ELF-1 (cell line): ENCODE measurements at regions not wholly inside any gene's neighbourhood (a gene's known extent, or its start where the extent isn't known, plus 50 kb on each side); places are given as distances from the start of the nearest gene placed in this dataset.

Experiments used
- DNase-seq: peaks from one replicate; pipeline ENCODE4 v3.0.0-alpha.2; 2016; ENCODE audit warnings: low read depth, low spot score

DNA sequence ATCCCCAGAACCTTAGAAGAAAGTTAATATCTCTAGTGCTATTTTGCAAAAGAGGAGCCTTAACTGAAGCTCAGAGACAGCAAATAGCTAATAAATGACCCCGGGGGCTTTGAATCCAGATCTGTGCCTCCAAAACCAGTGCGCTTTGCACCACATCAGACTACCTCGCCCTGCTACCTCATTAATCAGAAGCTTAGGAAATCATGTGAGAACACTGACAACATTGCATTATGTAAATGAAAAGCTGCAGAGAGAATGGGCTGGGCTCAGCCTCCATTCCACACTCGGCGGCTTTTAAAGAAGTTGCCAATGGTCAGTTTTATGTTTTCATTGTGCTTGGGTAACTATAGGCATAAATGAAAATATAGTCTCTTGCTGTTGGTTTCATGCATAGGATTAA is 54.0 kb upstream of the STMND1 start:
- DNase-seq, result no peak

DNA sequence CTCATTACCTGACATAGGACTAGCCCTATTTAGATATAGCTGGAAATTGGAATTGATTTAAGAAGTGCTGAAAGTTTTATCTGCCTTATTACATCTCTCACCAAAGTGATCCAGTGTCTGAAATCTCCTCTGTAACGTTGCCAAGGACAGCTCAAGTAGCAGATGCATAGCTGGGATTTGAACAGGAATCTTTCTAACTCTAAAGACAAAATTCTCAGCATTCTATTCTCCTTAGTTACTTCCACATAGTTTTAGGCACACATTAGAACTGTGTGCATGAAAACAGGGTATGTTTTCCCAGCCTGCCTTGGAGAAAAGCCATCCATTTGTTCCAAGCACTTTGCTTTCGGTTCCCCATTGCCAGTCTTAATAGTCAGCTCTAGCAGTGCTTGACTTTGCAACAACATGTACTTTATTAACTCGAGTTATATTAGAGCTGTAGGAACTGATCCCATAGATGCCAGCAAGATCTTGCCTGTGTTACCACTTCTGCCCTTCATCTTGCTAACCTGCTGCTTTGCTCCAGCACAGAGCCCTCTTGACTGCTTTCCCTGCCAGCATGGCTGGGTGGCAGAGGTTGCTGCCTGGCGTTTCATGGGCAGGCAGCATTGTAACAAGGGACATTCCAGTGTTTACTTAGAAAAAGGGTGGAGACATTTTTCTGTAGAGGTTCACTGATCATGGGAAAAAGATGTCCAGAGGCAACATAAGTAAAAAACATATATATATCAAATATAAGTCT is 56.1 kb upstream of the STMND1 start:
- no peak for DNase-seq

DNA sequence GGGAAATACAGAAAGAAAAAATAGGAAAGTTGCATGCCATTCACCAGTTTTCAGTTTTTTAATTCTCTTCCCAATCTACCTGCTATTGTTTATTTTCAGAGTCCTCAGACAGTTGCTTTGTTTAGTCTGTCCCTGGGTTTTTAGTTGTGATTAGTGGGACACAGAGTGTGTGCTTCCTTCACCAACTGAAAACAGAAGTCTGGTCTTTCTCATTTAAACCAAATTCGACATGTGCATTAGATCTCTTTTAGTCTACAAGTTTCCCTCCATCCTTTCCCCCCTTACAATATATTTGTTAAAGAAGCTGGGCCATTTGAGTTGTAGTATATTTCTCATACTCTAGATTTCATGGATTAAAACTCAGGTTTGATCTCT is 58.7 kb upstream of the STMND1 start:
- no peak for DNase-seq

DNA sequence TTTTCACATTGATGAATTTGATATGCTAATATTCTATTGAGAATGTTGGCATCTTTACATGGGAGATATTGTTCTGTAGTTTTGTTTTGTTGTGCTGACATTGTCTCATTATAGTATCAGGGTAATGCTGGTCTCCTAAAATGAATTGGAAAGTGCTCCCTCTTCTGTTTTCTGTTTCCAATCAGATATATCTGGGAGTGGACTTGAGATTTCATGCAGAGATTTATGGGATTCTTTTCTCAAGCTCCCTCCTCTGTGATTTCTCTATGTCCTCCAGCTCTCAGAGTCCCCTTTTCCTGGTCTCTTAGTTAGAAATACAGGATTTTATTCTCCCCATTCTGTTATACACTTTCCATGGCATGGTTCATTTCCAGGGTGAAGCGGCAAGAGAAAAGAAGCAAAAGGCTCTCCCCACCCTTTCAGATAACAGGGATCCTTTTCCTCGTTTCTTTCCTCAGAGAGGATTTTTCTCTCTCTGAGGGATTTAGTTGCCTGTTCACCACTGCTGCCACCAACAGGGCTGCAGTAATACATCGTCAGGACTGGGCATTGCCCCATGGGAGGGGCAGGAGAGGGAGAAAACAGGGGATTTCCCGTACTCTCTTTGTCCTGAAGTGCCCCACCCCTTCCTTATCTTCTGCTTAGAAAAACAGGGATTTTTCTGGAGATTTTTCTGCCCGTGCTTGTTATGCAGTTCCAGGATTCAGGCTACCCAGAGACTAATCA is 59.3 kb upstream of the STMND1 start:
- peak; percentile 50 for DNase-seq

DNA sequence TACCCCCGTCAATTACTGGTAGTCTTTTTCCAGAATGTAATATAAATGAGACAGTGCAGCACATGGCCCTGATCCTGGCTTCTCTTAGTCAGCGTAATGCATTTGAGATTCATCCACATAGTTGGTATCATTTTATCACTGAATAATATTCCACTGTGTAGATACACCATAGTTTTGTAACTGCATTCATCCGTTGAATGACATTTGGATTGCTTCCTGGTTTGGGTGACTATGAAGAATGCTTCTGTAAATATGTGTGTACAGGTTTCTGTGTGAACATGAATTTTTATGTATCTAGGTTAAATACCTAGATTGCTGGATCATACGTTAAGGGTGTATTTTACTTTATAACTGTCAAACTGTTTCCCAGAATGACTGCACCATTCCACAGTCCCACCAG is 62.6 kb upstream of the STMND1 start:
- DNase-seq, result no peak

DNA sequence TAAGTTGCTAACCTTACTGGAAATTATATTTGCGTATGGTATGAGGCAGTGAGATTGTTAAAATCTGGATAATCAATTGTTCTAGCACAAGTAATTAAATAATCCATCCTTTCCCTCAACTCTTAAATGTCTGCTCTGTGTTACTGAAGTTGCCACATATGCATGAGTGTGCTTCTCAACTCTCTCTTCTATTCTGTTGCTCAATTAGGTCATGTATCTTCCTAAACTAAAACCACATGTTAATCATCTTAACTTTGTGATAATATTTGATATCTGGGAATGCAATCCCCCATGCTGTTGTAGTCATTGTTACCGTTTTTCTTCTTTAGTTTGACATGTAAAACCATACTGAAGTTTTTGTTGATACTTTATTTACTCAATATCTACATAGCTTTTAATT is 63.5 kb upstream of the STMND1 start:
- no peak for DNase-seq

DNA sequence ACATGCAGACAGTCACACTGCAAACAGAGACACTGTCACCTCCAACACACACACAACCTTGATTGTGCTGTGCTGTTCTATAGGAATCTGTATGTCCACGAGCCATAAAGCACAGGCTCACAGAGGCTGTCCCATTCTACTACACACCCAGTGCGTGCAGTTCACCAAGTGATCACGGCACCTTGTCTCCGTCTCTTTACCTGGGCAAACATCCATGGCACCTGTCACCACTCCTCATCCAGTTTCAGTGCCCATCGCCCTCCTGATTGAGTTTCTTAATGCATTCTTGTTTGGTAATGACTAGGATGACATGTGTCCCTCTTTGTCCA is 65.8 kb upstream of the STMND1 start:
- DNase-seq, result no peak

DNA sequence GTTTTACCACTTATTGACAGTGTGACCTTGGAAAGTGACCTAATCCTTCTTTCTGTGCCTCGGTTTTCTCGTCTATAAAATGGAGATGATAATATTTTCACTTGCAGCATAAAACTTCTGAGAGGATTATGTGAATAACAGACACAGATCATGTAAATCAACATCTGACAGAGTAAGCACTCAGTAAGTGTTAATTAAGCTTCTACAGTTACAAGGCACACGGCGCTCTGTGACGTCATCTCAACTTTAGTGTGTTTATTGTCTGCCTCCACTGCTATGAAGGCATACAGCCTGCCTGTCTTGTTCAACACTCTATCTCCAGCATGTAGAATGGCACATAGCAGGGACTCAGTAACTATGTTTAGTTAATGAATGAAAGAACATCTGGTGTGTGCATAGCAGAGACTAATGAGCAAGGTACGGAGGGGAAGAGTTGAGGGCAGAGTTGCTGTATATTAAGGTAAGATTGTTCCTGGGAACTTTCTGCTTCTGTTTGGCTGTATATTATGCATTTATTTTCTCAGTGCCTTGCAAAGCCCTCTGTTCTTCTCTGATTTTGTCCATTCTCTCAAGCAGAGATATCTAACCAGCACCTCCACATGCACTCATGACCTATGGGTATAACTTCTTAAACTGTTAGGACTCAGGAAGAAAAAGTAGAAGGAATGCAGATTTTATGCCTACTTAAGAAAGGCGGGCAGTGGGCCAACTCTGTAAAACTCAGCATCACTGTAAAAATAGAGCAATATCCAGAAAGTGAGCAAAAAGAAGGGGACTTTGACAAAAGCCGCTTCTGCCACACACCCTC is 66.4 kb upstream of the STMND1 start:
- DNase-seq, result no peak

DNA sequence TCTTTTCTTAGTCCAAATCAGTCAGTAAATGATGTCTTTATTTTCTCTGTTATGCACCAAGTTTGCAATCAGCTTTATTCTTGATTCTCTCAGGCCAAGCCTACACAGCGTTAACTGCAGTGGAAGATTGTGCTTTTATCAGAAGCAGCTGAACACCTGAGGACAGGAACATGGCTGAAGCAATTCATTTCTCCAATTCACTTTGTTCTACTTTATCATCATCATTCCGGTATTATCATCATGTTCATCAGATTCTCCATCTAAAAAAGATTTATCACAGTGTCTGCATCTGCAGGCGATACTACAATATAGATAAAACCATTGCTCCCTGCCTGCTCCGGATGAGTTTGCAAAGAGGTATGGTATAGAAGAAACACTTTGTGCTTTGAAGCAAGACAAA is 68.1 kb upstream of the STMND1 start:
- no peak for DNase-seq

DNA sequence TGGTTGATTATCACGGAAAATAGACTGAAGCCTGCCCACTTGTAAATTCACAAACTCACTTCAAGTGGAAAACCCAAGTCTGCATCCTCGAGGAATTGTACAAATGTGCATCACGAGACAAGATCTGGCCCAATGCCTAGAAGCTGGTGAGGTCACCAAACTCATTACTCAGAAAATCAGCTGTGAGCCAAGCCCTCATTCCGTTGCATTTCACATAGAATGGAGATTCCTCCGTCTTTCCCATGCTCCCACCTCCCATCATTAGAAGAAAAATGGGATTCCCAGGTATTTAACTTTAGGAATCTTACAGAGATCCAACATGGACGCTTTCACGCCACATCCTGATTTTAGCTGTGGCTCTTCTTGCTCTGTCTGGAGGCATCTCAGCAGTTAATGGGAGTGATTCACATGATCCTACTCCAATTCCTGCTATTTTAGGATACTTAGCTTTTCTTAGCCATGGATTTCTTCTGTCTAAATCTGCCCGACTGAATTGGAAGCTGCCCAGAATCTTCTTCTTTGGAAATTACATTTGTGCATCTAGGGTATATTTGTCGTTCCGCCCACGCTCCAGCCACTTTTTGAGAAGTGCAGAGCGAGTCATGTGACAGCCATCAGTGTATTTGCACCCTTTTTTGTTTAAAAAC is 68.7 kb upstream of the STMND1 start:
- DNase-seq, result no peak

DNA sequence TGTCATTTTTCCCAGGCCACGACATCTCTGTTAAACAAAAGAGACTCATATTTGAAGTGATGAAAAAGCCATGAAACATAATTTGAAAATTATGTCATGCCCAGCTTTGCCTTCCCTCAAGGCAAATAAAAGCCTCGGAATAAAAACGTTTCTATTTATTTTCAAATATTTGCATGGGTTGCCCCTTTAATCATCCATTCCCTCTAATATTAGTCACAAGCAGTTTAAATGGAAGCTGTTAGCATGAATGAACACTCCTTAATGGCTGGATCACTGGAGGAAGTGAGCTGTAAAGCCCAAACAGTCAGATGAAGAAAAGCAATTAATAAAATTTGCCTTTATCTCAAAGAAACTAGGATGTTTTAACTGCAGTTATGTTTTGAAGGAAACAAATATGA is 69.3 kb upstream of the STMND1 start:
- DNase-seq, result no peak

DNA sequence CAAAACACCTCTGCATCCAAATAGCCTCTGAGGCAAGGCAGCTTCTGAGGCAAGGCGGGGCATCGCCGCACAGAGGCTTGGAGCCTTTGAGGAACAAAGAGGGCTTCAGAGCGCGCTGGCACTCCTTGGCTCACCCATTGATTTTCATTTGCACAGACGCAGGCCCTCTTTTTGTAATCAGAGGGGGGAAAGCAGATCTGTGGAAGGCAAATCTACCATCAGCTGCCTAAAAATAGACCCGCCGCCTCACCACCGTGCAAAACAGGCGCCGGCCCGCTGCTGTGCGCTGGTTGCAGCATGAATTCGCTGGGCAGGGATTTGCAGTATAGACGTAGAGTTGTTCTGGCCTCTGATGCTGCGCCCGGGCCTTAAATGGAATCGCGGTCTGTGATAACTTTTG is 69.9 kb upstream of the STMND1 start:
- DNase-seq, result no peak

DNA sequence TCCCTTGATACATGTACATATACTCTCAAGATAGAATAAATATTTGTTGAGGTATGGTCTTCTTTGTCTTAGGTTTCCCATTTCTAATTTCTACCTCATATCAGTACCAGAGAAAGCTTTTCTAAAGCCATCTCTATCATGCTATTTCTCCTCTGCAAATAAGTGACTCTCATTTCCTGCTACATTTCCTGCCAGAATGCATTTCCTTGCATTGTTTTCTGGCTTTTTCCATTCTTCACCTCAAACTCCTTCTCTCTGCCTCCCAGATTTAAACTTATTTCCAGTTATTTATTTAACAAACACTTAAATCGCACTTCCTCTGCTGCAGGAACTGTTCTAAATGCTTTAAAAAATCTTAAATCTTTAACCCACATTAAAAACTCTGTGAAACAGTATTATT is 74.4 kb upstream of the STMND1 start:
- DNase-seq, result no peak

DNA sequence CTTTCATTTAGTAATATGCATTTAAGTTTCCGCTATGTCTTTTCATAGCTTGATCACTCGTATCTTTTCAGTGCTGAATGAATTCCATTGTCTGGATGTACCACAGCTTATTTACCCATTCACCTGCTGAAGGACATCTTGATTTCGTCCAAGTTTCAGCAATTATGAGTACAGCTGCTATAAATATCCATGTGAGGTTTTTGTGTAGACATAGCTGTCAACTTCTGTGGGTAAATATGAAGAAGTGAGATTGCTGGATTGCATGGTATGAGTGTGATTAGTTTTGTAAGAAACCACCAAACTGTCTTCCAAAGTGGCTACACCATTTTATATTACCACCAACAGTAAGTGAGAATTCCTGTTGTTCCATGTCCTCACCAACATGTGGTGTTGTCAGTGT is 79.2 kb upstream of the STMND1 start:
- DNase-seq, result no peak

DNA sequence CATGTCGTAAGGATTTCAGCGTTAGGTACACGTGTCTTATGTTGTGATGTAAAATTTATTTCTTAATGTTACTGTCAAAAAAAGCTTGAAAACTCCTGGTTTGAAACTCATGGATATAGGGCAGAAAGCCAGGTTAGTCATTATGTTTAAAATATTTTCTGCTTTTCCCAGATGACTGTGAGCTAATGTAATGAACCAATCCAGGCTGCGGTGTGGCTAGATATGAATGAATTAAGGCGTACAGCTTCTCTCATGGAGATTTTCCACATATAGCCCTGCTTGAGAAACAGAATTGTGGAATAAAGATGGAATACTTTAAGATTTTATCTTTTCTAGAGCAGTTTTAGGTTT is 80.3 kb upstream of the STMND1 start:
- DNase-seq, result no peak

DNA sequence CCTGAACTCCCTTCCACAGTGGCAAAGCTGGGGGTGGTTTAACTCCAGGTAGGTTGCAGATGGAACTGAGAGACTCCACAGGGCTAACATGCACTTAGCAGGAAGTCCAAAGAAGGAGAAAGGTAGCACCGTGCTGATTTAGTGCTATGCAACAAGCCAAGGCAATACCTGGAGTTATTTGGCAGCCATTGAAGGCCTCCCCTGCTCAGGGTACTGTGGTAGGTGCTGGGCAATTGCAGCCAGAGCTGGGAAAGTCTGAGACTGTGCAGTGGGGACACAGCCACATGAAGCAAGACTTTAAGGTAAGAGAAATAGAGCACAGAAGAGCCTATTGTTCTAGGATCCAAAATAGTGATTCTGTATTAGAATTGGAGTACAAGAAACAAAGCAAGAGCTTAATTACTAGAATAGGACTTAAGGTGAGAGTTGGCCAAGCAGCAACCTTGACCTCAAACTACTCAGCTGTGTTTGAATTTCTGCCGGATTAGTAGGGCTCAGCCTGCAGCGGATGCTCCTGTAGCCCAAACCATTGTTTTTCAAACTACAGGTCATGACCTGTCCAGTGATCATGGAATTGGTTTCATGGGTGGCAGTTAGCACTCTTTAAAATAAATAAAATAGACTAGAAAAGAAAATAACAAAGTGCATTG is 80.8 kb upstream of the STMND1 start:
- no peak for DNase-seq

DNA sequence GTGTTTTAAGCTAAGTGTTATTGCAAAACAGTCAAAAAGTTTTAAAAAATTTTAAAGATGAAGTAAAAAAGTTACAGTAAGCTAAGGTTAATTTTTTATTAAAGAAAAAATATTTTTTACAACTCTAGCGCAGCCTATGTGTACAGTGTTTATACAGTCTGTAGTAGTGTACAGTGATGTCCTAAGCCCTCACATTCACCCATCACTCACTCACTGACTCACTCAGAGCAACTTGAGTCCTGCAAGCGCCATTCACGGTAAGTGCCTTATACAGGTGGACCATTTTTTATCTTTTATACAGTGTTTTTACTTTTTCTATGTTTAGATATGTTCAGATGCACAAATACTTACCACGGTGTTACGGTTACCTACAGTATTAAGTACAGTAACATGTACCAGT is 83.4 kb upstream of the STMND1 start:
- no peak for DNase-seq

DNA sequence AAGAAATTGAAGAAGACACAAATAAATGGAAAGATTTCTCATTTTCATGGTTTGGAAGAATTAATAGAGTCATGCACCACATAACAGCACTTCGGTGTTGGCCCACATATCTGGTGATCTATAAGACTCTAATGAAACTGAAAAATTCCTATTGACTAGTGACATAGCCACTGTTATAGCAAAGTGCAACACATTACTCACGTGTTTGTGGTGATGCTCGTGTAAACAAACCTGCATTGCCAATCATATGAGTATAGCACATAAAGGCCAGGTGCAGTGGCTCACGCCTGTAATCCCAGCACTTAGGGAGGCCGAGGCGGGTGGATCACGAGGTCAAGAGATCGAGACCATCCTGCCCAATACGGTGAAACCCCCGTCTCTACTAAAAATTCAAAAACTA is 84.4 kb upstream of the STMND1 start:
- DNase-seq, result no peak

DNA sequence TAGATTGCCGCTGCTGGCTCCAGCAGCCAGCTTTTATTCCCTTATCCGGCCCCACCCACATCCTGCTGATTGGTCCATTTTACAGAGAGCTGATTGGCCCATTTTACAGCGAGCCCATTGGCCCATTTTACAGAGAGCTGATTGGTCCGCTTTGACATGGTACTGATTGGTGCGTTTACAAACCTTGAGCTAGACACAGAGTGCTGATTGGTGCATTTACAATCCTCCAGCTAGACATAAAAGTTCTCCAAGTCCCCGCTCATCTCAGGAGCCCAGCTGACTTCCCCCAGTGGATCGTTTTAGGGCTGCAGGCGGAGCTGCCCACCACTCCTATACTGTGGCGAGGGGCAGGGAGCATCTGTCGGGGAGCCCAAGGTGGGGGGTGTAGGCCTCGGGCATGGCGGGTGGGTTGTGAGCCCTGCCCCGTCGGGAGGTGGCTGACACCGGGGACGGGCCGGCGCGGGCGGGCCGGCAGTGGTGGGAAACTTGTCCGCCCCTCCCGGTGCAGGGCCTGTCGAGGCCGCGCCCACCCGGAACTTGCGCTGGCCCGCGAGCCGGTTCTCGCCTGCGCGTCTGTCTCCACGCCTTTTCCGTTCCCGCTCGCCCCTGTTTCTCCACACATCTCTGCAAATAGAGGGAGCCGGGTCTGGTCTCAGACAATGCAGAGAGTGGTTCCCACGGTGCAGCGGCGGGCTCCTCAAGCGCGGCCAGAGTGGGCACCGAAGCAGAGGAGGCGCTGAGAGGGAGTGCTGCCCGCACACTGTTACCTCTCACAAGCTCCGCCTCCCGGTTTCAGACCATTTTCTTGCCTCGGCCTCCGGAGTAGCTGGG is 86.1 kb upstream of the STMND1 start:
- DNase-seq, result peak; percentile 75

DNA sequence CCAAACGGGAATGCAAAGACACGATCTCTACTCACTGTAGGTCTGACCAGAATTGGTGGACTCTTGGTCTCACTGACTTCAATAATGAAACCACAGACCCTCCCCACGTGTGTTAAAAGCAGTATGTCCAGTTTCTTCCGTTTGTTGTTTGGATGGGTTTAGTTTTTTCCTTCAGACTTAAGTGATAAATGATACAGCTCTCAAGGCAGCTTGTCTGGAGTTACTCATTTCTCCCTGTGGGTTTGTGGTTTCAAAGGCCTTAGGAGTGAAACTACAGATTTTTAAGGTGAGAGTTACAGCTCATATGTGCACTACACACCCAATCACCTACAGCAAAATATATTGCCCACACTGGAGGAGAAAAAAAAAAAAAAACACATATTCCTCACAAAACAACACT is 86.7 kb upstream of the STMND1 start:
- DNase-seq, result no peak

DNA sequence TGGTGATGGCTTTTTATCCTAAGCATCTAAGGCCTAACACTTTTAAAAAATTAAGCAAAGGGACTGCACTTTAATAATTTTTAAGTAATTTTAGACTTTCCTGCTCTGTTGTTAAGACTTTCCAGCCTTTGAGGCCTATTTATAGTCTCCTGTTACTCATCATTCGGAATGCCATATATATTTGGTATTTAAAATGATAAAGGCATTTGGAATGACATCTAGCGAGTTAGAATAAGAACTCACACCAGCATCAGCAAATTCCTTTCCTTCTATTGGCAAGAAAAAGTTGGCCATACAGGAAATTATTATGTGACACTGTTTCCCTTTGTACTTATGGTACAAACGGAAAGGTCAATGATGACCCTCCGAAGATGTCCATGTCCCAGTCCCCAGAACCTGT is 88.1 kb upstream of the STMND1 start:
- DNase-seq, result no peak
